ENCODE measurements at regions not wholly inside any gene's neighbourhood (a gene's known extent, or its start where the extent isn't known, plus 50 kb on each side); places are given as distances from the start of the nearest gene placed in this dataset.
A peak's percentile ranks its signal among the peaks of the same experiment; 100 is the strongest.

- DNase-seq, result peak; percentile 56 to 80 (median 71)
- Histone ChIP-seq H3K27ac (peak overlapping the region in 1 of 2 donors; percentile 94), H3K9me3 (no peaks in the 10 kb centered on the region), H3K4me1 (ENCODE audit: insufficient read depth) (peaks cover 19% of the 10 kb centered on the region), H3K27me3 (no peaks in the 10 kb centered on the region), H3K4me3 (no peak overlapping the region), H3K36me3 (no peaks in the 10 kb centered on the region)
- WGBS, 3 donors, result 14 to 36% (median 21%) methylated on average over 9 of the region's 9 CpGs
- intact Hi-C loops (cut with DNase I), result no loop called here
- TF ChIP-seq EP300 (IDR thresholded peaks at IDR 0.05) (no peak), POLR2A (IDR thresholded peaks at IDR 0.05) (no peak)
- TF ChIP-seq, protein P1, sequence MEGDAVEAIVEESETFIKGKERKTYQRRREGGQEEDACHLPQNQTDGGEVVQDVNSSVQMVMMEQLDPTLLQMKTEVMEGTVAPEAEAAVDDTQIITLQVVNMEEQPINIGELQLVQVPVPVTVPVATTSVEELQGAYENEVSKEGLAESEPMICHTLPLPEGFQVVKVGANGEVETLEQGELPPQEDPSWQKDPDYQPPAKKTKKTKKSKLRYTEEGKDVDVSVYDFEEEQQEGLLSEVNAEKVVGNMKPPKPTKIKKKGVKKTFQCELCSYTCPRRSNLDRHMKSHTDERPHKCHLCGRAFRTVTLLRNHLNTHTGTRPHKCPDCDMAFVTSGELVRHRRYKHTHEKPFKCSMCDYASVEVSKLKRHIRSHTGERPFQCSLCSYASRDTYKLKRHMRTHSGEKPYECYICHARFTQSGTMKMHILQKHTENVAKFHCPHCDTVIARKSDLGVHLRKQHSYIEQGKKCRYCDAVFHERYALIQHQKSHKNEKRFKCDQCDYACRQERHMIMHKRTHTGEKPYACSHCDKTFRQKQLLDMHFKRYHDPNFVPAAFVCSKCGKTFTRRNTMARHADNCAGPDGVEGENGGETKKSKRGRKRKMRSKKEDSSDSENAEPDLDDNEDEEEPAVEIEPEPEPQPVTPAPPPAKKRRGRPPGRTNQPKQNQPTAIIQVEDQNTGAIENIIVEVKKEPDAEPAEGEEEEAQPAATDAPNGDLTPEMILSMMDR (IDR thresholded peaks at IDR 0.05), result no peak
These were observed 124.5 kb upstream of the USP29 start for GRCh38 chr19:56995303-56995702.

GRCh38 chr19:57002195-57002601, 117.6 kb upstream of the USP29 start:
- H3K36me3 ChIP-seq, result no peaks in the 10 kb centered on the region

GRCh38 chr19:57002710-57003109, 117.1 kb upstream of the USP29 start:
- H3K36me3 ChIP-seq, result no peaks in the 10 kb centered on the region
- peak overlapping the region in 1 of 2 donors; percentile 82 for H3K27ac ChIP-seq
- peaks cover 16% of the 10 kb centered on the region for H3K4me1 ChIP-seq (ENCODE audit: insufficient read depth)
- no peak overlapping the region for H3K4me3 ChIP-seq
- intact Hi-C loops (cut with DNase I), result loop anchor here in 1 of 4 donors (5.0 kb wide), 1 partner anchor 35 kb away; no protein-coding TSS in a partner anchor
- 58 to 74% (median 67%) methylated on average over 15 of the region's 15 CpGs for WGBS, 3 donors
- H3K27me3 ChIP-seq, result no peaks in the 10 kb centered on the region
- peak in 2 of 5 donors; percentile 51 to 53 for DNase-seq
- TF ChIP-seq EP300 (IDR thresholded peaks at IDR 0.05), result no peak
- TF ChIP-seq, protein P1 (IDR thresholded peaks at IDR 0.05), result no peak
- no peak for TF ChIP-seq POLR2A (IDR thresholded peaks at IDR 0.05)
- H3K9me3 ChIP-seq, result no peaks in the 10 kb centered on the region

More at GRCh38 chr19:57002195-57002601, 117.6 kb upstream of the USP29 start:
- H3K9me3 ChIP-seq, result no peaks in the 10 kb centered on the region
- intact Hi-C loops (cut with DNase I), result loop anchor here in 1 of 4 donors (5.0 kb wide), 1 partner anchor 35 kb away; no protein-coding TSS in a partner anchor
- DNase-seq, result peak in 1 of 5 donors; percentile 41
- H3K4me3 ChIP-seq, result no peak overlapping the region
- H3K27me3 ChIP-seq, result no peaks in the 10 kb centered on the region
- WGBS, 3 donors, result 54 to 86% (median 72%) methylated on average over 18 to 19 of the region's 19 CpGs
- H3K27ac ChIP-seq, result peak overlapping the region in 1 of 2 donors; percentile 82
- TF ChIP-seq POLR2A (IDR thresholded peaks at IDR 0.05) (no peak), EP300 (IDR thresholded peaks at IDR 0.05) (no peak)
- H3K4me1 ChIP-seq (ENCODE audit: insufficient read depth), result peaks cover 16% of the 10 kb centered on the region

DNA sequence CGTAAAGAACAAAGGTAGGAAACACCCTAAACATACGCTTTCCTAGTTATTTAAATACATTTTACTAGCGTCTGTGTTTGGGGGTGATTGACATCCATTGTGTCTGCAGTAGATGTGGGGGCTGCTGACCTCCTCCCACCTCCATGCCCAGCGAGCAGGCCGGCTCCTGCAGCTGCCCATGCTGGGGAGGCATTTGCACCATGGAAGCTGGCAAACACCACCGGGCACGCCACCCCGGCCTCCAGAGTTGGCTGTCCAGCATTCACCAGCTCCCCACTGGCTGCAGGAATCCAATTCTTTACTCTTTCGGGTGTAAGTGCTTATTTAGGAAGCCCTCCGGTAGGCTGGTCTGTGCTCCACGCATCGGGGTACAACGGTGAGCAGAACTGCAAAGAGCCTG, 115.4 kb upstream of the USP29 start:
- Histone ChIP-seq H3K27ac (no peak overlapping the region), H3K4me1 (ENCODE audit: insufficient read depth) (peaks cover 20% of the 10 kb centered on the region), H3K36me3 (no peaks in the 10 kb centered on the region), H3K4me3 (no peak overlapping the region), H3K27me3 (no peaks in the 10 kb centered on the region), H3K9me3 (no peaks in the 10 kb centered on the region)
- WGBS, 3 donors, result 94 to 96% (median 96%) methylated on average over 13 of the region's 13 CpGs
- TF ChIP-seq, protein P1 (IDR thresholded peaks at IDR 0.05), result no peak
- TF ChIP-seq POLR2A (IDR thresholded peaks at IDR 0.05), result no peak
- no peak for TF ChIP-seq EP300 (IDR thresholded peaks at IDR 0.05)
- intact Hi-C loops (cut with DNase I), result loop anchor here in 1 of 4 donors (5.0 kb wide), 1 partner anchor 33 kb away; no protein-coding TSS in a partner anchor
- DNase-seq, result no peak

- 64 to 75% (median 68%) methylated on average over 6 of the region's 6 CpGs for WGBS, 3 donors
- no peaks in the 10 kb centered on the region for H3K9me3 ChIP-seq
- intact Hi-C loops (cut with DNase I), result no loop called here
These were observed 111.4 kb upstream of the USP29 start for GRCh38 chr19:57008432-57008831.

More at GRCh38 chr19:57008432-57008831, 111.4 kb upstream of the USP29 start:
- Histone ChIP-seq H3K4me1 (ENCODE audit: insufficient read depth) (peaks cover 5% of the 10 kb centered on the region), H3K36me3 (no peaks in the 10 kb centered on the region), H3K27ac (no peak overlapping the region), H3K4me3 (no peak overlapping the region), H3K27me3 (no peaks in the 10 kb centered on the region)
- DNase-seq, result peak in 1 of 5 donors; percentile 14
- TF ChIP-seq EP300 (IDR thresholded peaks at IDR 0.05) (no peak), POLR2A (IDR thresholded peaks at IDR 0.05) (no peak)
- TF ChIP-seq, protein P1 (IDR thresholded peaks at IDR 0.05), result no peak
